ENCODE measurements at regions not wholly inside any gene's neighbourhood (a gene's known extent, or its start where the extent isn't known, plus 50 kb on each side); places are given as distances from the start of the nearest gene placed in this dataset.
A peak's percentile ranks its signal among the peaks of the same experiment; 100 is the strongest.
"Not testable (repeated sequence)": the region's sequence is repeated elsewhere in the genome, so short reads cannot be mapped to it uniquely, and the experiment has no call there.

DNA sequence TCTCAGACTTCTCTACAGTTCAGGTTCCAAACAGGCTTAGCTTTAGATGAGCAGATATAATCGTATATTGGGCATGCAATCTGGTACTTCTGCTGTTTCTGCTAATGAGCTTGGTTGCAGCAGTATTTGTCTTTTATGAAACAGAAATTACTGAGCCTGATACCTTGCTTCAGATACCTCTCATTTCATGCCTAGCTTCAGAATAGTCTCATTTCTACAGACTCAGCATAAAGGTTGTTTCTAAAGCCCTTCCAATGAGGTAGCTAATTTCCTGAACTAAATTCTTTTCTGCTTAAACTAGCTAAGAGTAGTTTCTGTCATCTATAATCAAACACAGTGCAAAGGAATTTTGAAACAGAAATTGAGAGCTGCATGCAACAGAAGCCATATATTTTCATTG, 275.0 kb upstream of the KITLG start:
- Histone ChIP-seq H3K4me3 (no peak overlapping the region), H3K4me1 (ENCODE audit: control insufficient read depth in 5 of 5, insufficient read depth in 5 of 5, low read length in 5 of 5) (peaks cover 0 to 8% (median 0%) of the 10 kb centered on the region in 5 donors), H3K27me3 (ENCODE audit: control insufficient read depth in 3 of 3, insufficient read depth in 3 of 3, low read length in 2 of 3) (no peaks in the 10 kb centered on the region), H3K36me3 (ENCODE audit: control insufficient read depth in 4 of 4, insufficient read depth in 4 of 4, low read length in 4 of 4) (no peaks in the 10 kb centered on the region), H3K9me3 (ENCODE audit: control insufficient read depth in 4 of 4, insufficient read depth in 3 of 4, low read length in 3 of 4) (no peaks in the 10 kb centered on the region), H3K9ac (ENCODE audit: insufficient read depth in 1 of 2, low read length in 2 of 2) (no peak overlapping the region), H3K27ac (ENCODE audit: low read depth in 1 of 2, low read length in 1 of 2) (no peak overlapping the region)
- no peak for DNase-seq
- ATAC-seq (ENCODE audit: insufficient read depth, low FRiP score), result no peak
- 86 to 94% methylated on average over 1 of the region's 1 CpG for whole genome bisulfite sequencing, 2 donors
- TF ChIP-seq, protein P1, sequence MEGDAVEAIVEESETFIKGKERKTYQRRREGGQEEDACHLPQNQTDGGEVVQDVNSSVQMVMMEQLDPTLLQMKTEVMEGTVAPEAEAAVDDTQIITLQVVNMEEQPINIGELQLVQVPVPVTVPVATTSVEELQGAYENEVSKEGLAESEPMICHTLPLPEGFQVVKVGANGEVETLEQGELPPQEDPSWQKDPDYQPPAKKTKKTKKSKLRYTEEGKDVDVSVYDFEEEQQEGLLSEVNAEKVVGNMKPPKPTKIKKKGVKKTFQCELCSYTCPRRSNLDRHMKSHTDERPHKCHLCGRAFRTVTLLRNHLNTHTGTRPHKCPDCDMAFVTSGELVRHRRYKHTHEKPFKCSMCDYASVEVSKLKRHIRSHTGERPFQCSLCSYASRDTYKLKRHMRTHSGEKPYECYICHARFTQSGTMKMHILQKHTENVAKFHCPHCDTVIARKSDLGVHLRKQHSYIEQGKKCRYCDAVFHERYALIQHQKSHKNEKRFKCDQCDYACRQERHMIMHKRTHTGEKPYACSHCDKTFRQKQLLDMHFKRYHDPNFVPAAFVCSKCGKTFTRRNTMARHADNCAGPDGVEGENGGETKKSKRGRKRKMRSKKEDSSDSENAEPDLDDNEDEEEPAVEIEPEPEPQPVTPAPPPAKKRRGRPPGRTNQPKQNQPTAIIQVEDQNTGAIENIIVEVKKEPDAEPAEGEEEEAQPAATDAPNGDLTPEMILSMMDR (IDR thresholded peaks at IDR 0.05; ENCODE audit: control extremely low read depth, extremely low read depth), result no peak

DNA sequence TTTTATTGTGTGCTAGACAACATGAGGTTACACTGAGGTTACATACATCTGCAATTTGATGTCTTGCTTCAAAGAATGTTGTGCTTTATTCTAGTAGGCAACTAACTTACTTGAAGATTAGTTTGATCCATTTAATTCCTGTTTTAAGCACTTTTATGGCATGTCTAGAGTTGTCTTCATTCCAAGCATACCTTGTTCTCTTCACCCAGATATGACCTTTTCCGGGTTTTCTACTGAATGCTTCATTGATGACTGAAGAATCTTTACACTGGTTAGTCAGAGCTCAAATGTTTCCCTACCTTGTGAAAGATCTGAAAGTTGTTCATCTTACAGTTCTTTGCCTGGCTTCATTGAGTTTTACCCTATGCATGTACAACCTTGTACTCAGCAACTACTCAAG, 274.0 kb upstream of the KITLG start:
- Histone ChIP-seq H3K9me3 (ENCODE audit: control insufficient read depth in 4 of 4, insufficient read depth in 3 of 4, low read length in 3 of 4) (no peaks in the 10 kb centered on the region), H3K36me3 (ENCODE audit: control insufficient read depth in 4 of 4, insufficient read depth in 4 of 4, low read length in 4 of 4) (no peaks in the 10 kb centered on the region), H3K27ac (ENCODE audit: low read depth in 1 of 2, low read length in 1 of 2) (no peak overlapping the region), H3K9ac (ENCODE audit: insufficient read depth in 1 of 2, low read length in 2 of 2) (no peak overlapping the region), H3K4me3 (no peak overlapping the region), H3K27me3 (ENCODE audit: control insufficient read depth in 3 of 3, insufficient read depth in 3 of 3, low read length in 2 of 3) (no peaks in the 10 kb centered on the region), H3K4me1 (ENCODE audit: control insufficient read depth in 5 of 5, insufficient read depth in 5 of 5, low read length in 5 of 5) (peaks cover 0 to 8% (median 0%) of the 10 kb centered on the region in 5 donors)
- ATAC-seq (ENCODE audit: insufficient read depth, low FRiP score) (peak; percentile 27), DNase-seq (no peak)
- TF ChIP-seq, protein P1 (IDR thresholded peaks at IDR 0.05; ENCODE audit: control extremely low read depth, extremely low read depth), result no peak
- 66 to 86% methylated on average over 1 of the region's 1 CpG for WGBS, 2 donors

DNA sequence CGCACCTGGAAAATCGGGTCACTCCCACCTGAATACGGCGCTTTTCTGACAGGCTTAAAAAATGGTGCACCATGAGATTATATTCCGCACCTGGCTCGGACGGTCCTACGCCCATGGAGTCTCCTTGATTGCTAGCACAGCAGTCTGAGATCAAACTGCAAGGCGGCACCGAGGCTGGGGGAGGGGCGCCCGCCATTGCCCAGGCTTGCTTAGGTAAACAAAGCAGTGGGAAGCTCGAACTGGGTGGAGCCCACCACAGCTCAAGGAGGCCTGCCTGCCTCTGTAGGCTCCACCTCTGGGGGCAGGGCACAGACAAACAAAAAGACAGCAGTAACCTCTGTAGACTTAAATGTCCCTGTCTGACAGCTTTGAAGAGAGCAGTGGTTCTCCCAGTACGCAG, 267.0 kb upstream of the KITLG start:
- not testable (repeated sequence) for H3K36me3 ChIP-seq (ENCODE audit: control insufficient read depth in 4 of 4, insufficient read depth in 4 of 4, low read length in 4 of 4)

DNA sequence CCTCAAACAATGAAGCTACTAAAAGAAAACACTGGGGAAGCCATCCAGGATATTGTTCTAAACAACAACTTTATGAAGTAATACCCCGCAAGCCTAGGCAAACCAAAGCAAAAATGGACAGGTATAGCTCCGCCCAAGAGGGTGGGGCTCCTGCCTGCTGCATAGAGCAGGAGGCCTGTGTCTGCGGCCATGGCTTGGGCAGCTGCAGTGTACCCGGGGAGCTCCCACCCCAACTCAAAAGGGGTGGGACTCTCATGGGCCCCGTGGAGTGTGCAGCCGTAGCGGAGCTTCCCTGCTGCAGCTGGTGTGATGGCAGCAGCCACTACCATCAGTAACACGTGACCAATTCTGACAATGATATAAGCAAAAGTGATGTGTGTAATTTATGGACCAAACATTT, 264.2 kb upstream of the KITLG start:
- WGBS, 2 donors, result 88 to 89% methylated on average over 8 of the region's 8 CpGs
- no peak for DNase-seq
- ATAC-seq (ENCODE audit: insufficient read depth, low FRiP score), result no peak

More for the DNA sequence above, 267.0 kb upstream of the KITLG start:
- H3K4me3 ChIP-seq; H3K27me3 ChIP-seq (ENCODE audit: control insufficient read depth in 3 of 3, insufficient read depth in 3 of 3, low read length in 2 of 3); DNase-seq; H3K9ac ChIP-seq (ENCODE audit: insufficient read depth in 1 of 2, low read length in 2 of 2); ATAC-seq (ENCODE audit: insufficient read depth, low FRiP score); H3K9me3 ChIP-seq (ENCODE audit: control insufficient read depth in 4 of 4, insufficient read depth in 3 of 4, low read length in 3 of 4); H3K27ac ChIP-seq (ENCODE audit: low read depth in 1 of 2, low read length in 1 of 2); H3K4me1 ChIP-seq (ENCODE audit: control insufficient read depth in 5 of 5, insufficient read depth in 5 of 5, low read length in 5 of 5): not testable (repeated sequence)
- WGBS, 2 donors, result 92 to 98% methylated on average over 12 to 13 of the region's 14 CpGs

More for the DNA sequence above, 264.2 kb upstream of the KITLG start:
- no peaks in the 10 kb centered on the region for H3K36me3 ChIP-seq (ENCODE audit: control insufficient read depth in 4 of 4, insufficient read depth in 4 of 4, low read length in 4 of 4)
- no peaks in the 10 kb centered on the region for H3K27me3 ChIP-seq (ENCODE audit: control insufficient read depth in 3 of 3, insufficient read depth in 3 of 3, low read length in 2 of 3)
- no peak overlapping the region for H3K27ac ChIP-seq (ENCODE audit: low read depth in 1 of 2, low read length in 1 of 2)
- H3K9ac ChIP-seq (ENCODE audit: insufficient read depth in 1 of 2, low read length in 2 of 2), result no peak overlapping the region
- H3K4me1 ChIP-seq (ENCODE audit: control insufficient read depth in 5 of 5, insufficient read depth in 5 of 5, low read length in 5 of 5), result no peaks in the 10 kb centered on the region
- TF ChIP-seq, protein P1 (IDR thresholded peaks at IDR 0.05; ENCODE audit: control extremely low read depth, extremely low read depth), result no peak
- no peak overlapping the region for H3K4me3 ChIP-seq
- H3K9me3 ChIP-seq (ENCODE audit: control insufficient read depth in 4 of 4, insufficient read depth in 3 of 4, low read length in 3 of 4), result peaks cover 0 to 7% (median 2%) of the 10 kb centered on the region in 4 donors

Measured in lung (tissue), 11 donors.